Coronary artery (tissue), 2 donors: ENCODE measurements at regions not wholly inside any gene's neighbourhood (a gene's known extent, or its start where the extent isn't known, plus 50 kb on each side); places are given as distances from the start of the nearest gene placed in this dataset.

Experiments
- DNase-seq: peaks from one replicate; pipeline ENCODE4 v3.0.0-alpha.2; 2017; ENCODE audit warnings: low spot score
- H3K27ac ChIP-seq, 2 donors: fragments of 200-600 bp; sonication (generic); one replicate each; pipeline ENCODE4 v1.5.1; 2016 to 2019
- H3K4me3 ChIP-seq: fragments of 200-600 bp; sonication (generic); 2 replicates; pipeline ENCODE4 v1.5.1; 2016; ENCODE audit warnings: mild to moderate bottlenecking, moderate library complexity
- CTCF ChIP-seq: fragments of 200-600 bp; sonication (generic); IDR thresholded peaks from one replicate; pipeline ENCODE4 v1.5.1; 2019; ENCODE audit warnings: antibody characterized with exemption

- TF ChIP-seq CTCF, result no peak
- Histone ChIP-seq H3K27ac (no peak overlapping the region), H3K4me3 (no peak overlapping the region)
- DNase-seq, result no peak
Observed at GRCh38 chr1:199741586-199741985, 285.9 kb upstream of the NR5A2 start.

- Histone ChIP-seq H3K4me3 (no peak overlapping the region), H3K27ac (no peak overlapping the region)
- no peak for TF ChIP-seq CTCF
- DNase-seq, result no peak
Observed at GRCh38 chr1:199742547-199742946, 285.0 kb upstream of the NR5A2 start.

GRCh38 chr1:199743227-199743626 is 284.3 kb upstream of the NR5A2 start:
- no peak overlapping the region for H3K4me3 ChIP-seq
- no peak for DNase-seq
- TF ChIP-seq CTCF, result no peak
- no peak overlapping the region for H3K27ac ChIP-seq

- H3K27ac ChIP-seq, result no peak overlapping the region
- TF ChIP-seq CTCF, result no peak
- H3K4me3 ChIP-seq, result no peak overlapping the region
- DNase-seq, result no peak
Observed at GRCh38 chr1:199746666-199747384, 280.7 kb upstream of the NR5A2 start.

GRCh38 chr1:199747984-199748383 is 279.5 kb upstream of the NR5A2 start:
- no peak overlapping the region for H3K27ac ChIP-seq
- H3K4me3 ChIP-seq, result no peak overlapping the region
- DNase-seq, result no peak
- TF ChIP-seq CTCF, result no peak

GRCh38 chr1:199751506-199751905 is 276.0 kb upstream of the NR5A2 start:
- Histone ChIP-seq H3K27ac (no peak overlapping the region), H3K4me3 (no peak overlapping the region)
- no peak for DNase-seq

More at GRCh38 chr1:199751506-199751905, 276.0 kb upstream of the NR5A2 start:
- TF ChIP-seq CTCF, result no peak
